ENCODE measurements at regions not wholly inside any gene's neighbourhood (a gene's known extent, or its start where the extent isn't known, plus 50 kb on each side); places are given as distances from the start of the nearest gene placed in this dataset.

DNA sequence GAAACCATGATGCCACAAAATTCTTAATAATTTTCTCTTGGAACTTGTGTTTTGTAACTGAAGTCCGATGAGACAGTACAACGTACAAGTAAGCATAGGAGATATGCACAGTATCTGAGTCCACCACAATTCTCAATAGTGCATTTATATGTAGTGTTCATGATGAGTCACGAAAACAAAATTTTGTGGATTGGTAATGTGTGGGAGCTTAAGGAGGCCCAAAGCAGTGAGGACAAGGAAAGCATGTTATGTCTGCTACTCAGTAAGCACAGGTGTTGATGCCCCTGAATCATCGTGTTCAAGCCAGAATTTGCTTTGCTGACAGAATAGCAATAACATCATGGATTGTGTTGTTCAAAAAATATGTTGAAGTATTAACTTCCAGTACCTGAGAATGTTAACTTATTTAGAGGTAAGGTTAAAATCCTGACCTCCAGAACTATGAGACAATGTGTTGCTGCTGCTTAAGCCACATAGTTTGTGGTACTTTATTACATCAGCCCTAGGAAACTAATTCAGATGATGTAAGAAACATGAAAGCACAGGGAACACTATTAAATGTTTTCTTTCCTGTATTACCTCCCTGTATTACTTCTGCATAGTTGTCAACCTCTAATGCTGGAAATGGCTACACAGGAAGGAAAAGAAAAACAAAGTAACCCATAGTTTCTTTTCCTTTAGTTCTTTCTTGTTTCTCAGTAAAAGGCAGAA, 201.3 kb downstream of the SLITRK6 start:
- TF ChIP-seq, protein P1, sequence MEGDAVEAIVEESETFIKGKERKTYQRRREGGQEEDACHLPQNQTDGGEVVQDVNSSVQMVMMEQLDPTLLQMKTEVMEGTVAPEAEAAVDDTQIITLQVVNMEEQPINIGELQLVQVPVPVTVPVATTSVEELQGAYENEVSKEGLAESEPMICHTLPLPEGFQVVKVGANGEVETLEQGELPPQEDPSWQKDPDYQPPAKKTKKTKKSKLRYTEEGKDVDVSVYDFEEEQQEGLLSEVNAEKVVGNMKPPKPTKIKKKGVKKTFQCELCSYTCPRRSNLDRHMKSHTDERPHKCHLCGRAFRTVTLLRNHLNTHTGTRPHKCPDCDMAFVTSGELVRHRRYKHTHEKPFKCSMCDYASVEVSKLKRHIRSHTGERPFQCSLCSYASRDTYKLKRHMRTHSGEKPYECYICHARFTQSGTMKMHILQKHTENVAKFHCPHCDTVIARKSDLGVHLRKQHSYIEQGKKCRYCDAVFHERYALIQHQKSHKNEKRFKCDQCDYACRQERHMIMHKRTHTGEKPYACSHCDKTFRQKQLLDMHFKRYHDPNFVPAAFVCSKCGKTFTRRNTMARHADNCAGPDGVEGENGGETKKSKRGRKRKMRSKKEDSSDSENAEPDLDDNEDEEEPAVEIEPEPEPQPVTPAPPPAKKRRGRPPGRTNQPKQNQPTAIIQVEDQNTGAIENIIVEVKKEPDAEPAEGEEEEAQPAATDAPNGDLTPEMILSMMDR (IDR thresholded peaks at IDR 0.05 in 8 of 11, conservative IDR thresholded peaks at IDR 0.05 in 3 of 11), result no peak
- no peak for TF ChIP-seq POLR2A (IDR thresholded peaks at IDR 0.05)
